ENCODE measurements at regions not wholly inside any gene's neighbourhood (a gene's known extent, or its start where the extent isn't known, plus 50 kb on each side); places are given as distances from the start of the nearest gene placed in this dataset.
A peak's percentile ranks its signal among the peaks of the same experiment; 100 is the strongest.
"Not testable (repeated sequence)": the region's sequence is repeated elsewhere in the genome, so short reads cannot be mapped to it uniquely, and the experiment has no call there.

DNA sequence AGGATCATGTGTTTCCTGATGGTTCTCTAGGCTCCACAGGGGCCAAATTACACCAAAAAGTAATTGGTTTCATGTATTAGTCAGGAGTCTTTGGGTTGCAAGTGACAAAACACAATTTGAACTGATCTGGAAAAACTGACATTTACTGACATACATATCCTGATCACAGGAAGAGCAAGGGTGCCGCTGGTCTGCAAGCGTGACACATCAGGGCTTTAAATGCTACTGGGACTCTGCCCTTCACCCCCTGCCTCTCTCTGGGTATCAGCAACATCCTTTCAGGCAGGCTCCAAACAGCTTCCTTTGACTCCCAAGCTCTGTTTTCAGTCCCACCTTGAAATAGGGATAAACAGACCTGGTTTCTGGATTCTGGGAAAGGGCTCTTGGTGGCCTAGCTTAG is 197.5 kb downstream of the PALM2AKAP2 start:
- no peak for DNase-seq

DNA sequence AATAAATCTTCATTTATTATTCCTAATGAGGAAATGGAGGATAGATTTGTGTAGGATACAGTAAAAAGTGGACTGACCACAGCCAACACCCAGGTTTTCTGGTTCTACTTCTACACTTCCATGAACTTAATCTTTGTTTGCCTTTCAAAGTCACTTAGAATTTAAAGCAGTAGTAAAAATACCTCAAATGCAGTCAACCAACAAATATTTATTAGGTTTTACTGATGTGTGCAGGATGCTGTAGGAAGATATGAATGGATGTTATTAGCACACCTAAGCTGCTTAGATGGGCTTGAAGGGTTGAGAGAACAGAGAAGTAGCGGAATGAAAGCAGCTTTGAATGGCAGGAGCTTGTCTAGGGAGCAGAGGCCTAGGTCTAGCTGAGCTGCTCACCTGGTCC is 201.1 kb downstream of the PALM2AKAP2 start:
- no peak for DNase-seq

DNA sequence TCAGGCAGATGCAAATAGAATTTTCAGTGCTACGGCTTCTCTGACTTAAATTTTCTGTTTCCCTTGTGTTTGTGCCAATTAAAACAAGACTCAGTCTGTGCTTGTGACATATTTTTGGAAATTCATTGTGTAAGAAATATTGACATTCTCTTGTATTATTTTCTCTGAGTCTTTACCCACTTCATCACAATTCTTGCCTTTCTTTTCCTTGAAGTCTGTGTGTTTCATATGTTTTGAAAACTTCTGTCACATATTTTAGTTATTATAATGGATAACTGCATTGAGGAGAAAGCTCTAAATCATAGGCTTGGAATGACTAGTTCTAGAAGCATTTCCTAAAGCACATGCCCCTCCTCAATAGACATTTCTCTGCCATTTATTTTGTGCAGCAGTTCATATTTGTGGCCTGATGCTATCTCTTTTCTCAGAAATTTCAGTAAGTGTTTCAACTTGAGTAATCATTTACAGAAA is 206.6 kb downstream of the PALM2AKAP2 start:
- peak; percentile 91 for DNase-seq

DNA sequence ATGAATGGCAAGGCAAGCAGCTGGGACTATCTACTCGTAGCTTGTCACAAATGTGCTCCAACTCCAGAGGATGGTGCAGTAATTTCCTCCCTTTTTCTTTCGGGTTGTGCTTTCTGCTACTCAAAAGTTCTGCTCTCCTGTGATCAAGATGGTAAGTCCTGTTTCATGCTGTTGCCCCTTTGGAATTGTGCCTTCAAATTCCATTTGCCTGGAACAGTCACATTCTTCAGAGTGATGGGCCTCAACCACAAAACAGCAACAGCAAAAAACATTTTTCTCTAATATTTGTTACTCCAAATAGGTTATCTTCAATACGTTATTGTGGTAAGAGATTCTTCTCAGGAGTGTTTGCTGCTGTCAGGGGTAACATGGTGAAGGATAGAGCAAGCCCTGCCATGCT is 209.3 kb downstream of the PALM2AKAP2 start:
- DNase-seq = no peak

DNA sequence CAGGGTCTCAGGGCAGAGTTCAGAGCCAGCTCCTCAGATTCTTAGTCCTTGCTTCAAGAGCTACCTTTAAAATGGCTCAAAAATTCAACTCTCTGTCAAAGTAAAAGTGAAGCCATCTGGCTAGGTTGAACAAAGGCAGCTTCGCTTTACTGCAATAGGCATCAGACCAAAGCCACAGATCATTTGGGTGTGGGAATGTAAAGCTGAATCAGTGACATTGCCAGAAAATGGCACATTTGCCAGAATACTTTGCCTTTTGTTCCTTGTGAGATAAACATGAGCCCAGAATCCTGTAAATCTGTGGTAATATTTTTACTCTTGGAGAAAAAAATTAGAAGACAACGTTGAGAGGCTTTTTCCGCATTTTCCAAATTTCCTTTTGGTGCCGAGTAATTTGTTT is 210.5 kb downstream of the PALM2AKAP2 start:
- DNase-seq = no peak

DNA sequence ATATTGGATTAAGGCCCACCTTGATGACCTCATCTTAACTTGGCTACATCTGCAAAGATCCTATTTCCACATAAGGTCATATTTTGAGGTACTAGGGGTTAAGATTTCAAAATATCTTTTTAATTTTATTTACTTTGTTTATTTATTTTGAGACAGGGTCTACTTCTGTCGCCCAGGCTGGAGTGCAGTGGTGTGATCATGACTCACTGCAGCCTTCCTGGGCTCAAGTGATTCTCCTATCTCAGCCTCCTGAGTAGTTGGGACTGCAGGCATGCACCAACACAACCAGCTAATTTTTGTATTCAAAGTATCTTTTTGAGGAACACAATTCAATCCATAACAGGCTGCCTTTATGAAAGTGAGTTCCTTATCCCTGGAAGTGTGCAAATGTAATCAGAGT is 212.3 kb downstream of the PALM2AKAP2 start:
- no peak for DNase-seq

DNA sequence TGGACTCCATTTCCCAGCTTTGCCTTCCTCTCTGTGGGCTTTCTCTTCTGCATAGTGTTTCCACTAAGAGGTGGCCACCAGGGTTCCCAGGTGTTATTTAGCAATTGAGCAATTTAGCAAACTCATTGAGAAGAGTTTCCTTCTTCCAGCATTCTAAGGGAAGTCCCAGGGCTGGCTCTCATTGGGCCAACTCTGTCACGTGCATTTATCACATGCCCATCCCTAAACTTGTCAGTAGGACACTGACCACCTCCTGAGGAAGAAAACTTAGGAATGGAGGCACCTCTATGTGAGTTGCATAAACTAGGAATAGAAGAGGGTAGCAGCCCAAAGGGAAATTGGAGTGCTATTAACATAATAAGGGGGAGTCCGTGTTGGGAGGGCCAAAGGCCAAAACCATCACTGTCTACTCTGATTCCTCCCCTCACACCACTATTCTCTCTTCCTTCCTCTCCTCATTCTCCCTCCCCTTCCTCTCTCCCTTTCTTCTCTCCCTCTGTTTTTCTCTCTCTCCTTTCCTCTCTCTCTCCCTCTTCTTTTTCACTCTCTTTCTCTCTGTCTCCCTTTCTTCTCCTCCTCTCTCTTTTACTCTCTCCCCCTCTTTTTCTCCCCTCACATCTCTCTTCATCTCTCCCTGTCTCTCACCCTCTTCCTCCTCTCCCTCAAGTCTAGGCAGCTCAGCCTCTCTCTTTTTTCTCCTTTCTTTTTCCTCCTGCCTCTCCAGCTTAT is 213.4 kb downstream of the PALM2AKAP2 start:
- DNase-seq = no peak

DNA sequence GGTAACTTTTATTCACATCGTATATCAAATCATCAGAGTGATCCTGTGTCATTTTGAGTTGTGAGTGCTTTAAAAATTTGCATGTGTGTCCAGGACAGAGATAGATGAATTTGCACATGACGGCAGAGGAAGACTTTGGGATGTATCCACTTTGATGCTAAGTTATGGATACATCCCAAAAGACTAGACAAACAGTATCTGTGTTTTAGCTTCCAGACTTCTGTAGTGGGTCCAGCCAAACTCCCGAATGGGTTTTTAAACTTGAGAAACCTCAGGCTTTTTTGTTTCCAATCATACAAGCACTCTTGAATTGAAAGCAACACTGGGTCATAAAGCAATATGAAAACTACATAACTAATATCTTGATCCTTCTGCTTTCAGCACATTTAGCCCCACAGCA is 213.8 kb downstream of the C9orf152 start:
- DNase-seq = peak; percentile 34

DNA sequence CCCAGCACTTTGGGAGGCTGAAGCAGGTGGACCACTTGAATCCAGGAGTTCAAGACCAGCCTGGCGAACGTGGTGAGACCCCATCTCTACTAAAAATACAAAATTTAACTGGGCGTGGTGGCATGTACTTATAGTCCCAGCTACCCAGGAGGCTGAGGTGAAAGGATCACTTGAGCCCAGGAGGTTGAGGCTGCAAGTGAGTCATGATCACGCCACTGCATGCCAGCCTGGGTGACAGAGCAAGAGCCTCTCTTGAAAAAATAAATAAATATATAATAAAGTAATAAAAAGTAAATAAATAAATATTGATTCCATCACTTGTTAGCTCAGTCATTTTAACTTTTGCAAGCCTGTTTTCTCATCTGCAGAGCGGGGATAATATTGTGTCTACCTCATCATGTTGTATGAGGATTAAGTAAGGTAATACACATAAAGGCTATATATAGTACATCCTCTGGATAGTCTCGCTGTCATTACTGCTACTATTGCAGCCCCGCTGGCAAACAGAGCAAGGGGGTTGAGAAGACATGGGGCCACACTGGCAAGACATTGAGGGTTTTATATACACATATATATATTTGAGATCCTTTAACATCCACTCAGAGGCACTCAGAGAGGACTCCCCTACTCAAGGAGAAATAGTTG is 210.9 kb downstream of the C9orf152 start:
- no peak for DNase-seq

DNA sequence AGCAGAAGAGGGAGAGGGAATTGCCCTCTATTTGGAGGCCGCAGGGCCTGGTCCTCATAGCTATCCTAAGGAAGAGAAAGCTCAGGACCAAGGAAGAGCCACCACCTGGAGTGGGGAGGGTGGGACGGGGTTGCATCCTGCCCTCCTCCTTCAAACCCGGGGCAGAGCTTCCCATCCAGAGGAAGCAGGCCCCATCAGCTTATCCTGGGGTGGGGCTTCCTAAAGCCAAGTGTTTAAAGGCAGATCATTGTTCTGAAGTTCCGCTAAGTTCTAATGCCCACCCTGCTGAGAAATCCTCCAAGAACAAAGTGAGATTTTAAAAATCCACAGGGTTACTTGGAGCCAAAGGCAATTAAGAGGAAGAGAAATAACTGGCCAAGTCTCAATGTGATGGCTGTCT is 210.3 kb downstream of the C9orf152 start:
- no peak for DNase-seq

DNA sequence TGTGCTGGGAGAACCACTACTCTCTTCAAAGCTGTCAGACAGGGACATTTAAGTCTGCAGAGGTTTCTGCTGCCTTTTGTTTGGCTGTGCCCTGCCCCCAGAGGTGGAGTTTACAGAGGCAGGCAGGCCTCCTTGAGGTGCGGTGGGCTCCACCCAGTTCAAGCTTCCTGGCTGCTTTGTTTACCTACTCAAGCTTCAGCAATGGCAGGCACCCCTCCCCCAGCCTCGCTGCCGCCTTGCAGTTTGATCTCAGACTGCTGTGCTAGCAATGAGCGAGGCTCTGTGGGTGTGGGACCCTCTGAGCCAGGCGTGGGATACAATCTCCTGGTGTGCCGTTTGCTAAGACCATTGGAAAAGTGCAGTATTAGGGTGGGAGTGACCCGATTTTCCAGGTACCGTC is 202.4 kb downstream of the C9orf152 start:
- not testable (repeated sequence) for DNase-seq

DNA sequence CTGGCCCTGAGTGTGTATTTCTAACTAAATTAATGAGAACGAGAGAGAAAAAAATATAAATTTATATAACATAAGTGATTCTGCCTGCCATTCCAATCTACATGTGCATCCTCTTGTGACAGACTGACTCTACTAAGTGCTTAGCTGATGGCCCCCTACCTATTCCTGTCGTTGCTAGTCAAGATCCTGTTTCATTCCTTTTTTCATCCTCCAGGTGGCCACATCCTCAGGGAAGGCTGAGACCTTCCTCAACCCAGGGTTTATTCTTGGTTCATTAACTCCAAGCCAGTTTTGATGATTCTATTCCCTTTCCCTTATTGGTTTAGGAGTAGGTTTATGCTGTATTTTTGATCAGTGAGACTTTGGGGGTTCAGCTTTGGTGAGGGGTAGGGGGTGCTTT is 201.3 kb downstream of the C9orf152 start:
- no peak for DNase-seq

DNA sequence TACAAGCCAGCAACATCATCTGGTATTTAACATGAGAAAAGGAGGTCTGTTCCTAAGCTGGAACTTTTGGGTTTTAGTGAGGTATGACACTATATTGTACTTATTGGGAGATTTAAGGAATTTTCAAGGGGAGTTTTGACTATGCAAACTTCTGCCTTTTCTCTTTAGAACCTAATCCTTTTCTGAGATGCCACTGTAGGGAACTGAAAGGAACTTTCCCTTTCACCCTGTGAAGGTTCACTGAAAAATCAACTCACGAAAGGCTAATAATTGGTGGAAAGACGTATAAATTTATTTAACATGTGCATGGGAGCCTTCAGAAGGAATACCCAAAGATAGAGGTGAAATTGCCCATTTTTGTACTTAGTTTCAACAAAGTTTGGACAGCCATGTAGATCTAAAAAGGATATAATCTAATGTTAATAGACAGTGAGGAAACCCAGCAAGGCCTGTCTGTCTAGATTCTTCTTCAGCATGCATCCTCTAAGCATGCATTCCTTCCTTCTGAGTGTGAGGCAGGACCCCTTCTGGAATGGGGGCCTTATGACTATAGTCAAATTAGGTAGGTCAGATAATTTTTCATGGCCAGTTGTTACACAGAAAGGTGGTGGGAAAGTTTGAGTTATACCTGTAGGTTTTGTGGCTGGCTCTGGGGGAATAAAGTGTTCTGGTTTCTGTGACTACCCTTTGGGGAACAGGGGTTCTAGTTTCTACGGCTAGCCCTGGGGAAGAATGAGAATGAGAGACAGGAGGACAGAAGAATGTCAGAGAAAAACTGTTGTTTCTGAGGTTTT is 200.3 kb downstream of the C9orf152 start:
- no peak for DNase-seq

DNA sequence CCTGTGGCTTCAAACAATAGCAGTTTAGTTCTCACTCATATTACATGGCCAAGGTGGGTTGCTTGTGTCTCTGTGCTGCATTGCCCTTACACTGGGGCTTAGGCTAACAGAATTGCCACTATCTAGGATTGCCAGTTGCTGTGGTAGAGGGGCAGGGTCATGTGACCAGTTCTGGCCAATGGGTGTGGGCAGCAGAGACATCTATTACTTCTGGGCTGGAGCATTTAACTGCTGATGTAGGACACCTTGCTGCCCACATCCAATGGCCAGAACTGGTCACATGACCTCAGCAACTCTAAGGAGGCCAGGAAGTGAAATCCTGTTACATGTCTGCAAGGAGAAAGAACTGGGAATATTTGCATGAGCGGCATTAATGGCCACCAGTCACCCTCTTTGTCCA is 199.3 kb downstream of the C9orf152 start:
- no peak for DNase-seq

DNA sequence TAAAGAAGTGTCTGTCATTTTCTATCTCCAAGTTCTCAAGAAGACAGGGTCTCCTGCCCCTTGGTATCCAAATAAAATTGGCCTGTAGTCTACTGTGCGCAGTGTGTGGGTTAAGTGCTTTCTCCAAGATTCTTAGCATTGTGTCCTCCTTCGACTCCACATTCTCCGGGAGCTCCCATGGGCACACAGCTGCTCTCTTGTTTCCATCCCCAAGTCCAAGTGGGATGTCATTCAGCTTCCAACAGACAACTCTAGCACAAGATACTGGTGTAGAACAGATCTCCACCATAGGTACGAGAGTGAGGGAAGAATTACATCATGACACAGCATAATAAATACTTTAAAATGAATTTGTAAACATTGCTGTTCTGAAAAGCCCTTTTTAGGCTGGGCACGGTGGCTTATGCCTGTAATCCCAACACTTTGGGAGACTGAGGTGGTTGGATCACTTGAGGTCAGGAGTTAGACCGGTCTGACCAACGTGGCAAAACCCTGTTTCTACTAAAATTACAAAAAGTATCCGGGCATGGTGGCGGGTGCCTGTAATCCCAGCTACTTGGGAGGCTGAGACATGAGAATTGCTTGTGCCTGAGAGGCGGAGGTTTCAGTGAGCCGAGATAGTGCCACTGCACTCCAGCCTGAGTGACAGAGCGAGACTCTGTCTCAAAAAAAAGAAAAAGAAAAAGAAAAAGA is 196.2 kb downstream of the C9orf152 start:
- DNase-seq = no peak

DNA sequence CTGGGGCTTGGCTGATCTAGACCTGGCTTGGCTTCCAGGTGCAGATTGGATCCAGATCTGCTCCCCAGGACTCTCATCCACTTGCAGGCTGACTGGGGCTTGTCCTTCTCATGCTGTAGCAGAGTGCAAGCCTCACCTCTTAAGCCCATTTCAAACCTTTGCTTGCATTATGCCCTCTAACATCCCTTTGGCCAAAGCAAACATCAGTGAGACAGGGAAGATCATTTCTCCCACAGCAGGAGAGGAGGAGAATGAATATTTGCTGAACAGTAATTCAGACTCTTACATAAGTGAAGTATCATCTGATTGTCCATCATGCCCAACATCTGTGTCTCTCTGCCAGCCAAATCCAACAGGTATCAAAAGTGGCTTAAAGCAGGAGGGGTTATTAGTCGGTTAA is 194.9 kb downstream of the C9orf152 start:
- no peak for DNase-seq

DNA sequence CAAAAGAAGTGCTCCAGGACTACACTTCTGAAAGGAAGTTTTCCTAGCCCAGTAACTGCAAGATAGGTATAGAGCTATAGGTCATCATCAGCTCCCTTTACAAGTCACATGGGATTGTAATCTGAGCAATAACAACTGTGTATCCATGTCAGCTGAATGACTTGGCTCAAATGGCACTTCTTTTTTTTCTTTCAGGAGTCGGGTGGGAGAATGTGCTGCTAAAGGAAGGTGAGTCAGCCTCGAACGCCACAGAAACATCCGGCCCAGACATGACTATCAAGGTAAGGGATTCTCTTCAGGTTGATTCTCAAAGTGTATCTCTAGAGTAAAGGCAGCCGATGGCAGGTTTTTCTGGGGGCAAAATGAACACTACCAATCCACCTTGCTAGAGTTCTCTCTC is 192.2 kb downstream of the C9orf152 start:
- DNase-seq = no peak

DNA sequence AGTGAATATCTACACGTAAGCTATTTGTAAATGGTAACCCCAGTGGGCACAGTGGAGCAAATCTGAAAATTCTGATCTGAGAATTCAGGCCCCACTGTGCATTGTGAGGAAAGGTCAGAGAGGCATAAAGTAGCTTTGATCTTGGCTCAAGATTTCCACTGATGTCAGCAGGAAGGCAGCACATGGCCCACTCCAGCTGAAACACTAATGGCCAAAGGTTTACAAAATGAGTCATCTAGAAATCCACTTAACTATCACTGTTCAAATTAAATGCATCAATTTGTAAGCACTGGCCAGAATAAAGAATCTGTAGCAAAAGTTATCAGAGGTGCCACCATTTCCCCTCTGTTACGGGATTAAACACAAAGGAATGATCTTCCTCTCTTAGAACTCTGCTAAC is 191.6 kb downstream of the C9orf152 start:
- no peak for DNase-seq

DNA sequence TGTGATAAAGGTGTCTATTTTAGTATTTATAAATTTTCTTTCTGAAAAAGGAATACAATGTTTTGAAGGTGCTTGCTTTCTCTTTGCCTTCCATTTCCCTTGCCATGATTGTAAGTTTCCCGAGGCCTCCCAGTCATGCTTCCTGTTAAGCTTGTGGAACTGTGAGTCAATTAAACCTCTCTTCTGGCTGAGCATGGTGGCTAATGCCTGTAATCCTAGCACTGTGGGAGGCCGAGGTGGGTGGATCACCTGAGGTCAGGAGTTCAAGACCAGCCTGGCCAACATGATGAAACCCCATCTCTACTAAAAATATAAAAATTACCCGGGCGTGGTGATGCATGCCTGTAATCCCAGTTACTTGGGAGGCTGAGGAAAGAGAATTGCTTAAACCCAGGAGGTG is 187.7 kb downstream of the C9orf152 start:
- not testable (repeated sequence) for DNase-seq

DNA sequence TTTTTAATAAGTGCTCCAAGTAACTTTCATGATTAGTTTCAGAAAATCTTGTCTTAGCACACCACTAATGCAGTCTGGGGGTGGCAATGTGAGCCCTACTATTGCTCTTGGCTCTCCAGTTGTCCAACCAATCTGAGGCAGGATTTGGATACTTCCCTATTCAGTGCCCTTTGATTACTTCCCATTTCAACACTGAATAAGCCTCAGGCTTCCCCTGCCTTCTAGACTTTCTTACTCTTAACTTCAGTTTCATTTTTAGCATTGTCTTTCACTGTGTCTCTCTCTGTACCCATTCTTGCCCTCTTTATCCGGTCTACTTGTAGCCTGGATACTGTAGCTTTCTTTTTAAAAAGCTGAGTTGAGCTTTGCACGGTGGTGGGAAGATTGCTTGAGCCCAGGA is 186.1 kb downstream of the C9orf152 start:
- DNase-seq = no peak

DNA sequence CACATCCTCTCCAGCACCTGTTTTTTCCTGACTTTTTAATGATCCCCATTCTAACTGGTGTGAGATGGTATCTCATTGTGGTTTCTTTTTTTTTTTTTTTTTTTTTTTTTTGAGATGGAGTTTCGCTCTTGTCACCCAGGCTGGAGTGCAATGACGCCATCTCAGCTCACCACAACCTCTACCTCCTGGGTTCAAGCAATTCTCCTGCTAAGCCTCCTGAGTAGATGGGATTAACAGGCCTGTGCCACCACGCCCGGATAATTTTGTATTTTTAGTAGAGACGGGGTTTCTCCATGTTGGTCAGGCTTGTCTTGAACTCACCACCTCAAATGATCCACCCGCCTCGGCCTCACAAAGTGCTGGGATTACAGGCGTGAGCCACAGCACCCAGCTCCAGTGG is 184.7 kb downstream of the C9orf152 start:
- not testable (repeated sequence) for DNase-seq

DNA sequence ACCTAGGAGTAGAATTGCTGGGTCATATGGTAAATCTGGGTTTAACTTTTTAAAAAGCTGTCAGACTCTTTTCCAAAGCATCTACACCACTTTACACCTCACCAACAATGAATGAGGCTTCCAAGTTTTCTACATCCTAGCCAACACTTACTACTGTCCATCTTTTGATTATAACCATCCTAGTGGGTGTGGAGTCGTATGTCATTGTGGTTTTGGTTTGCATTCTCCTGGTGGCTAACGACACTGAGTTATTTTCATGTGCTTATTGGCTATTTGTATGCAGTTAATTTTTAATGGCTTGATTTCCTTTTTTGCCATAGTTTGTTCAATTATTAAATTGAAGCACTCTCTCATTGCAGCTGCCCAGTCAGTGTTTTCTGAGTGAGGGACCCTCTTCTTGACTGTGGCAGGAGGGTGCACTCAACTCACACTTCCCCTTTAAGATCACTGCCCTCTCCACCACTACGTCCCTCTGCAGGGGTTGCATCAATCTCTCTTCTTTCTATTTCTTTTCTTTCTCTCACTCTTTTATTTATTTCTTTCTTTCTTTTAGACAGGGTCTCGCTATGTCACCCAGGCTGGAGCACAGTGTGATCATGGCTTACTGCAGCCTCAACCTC is 182.3 kb downstream of the C9orf152 start:
- no peak for DNase-seq

Measured in skin of body (tissue), 1 donor.